RWPE2 (cell line): ENCODE measurements at regions not wholly inside any gene's neighbourhood (a gene's known extent, or its start where the extent isn't known, plus 50 kb on each side); places are given as distances from the start of the nearest gene placed in this dataset.
A peak's percentile ranks its signal among the peaks of the same experiment; 100 is the strongest.

ENCODE experiments used
- ATAC-seq: fragments of 200-7000 bp; cut with Tn5 transposase; 3 replicates; pipeline ENCODE4 v1.9.1; 2021; ENCODE audit warnings: low read depth
- DNase-seq: peaks from one replicate; pipeline ENCODE4 v3.0.0-alpha.2; 2020; ENCODE audit warnings: low spot score
- H3K27ac ChIP-seq: fragments of 450-650 bp; 2 replicates; pipeline ENCODE4 v1.5.1; 2017; ENCODE audit warnings: mild to moderate bottlenecking; ENCODE audit not compliant: poor library complexity, severe bottlenecking
- H3K27me3 ChIP-seq: fragments of 250-450 bp; sonication (Bioruptor Pico); 2 replicates; pipeline ENCODE4 v1.5.1; 2021; ENCODE audit warnings: mild to moderate bottlenecking, moderate library complexity; ENCODE audit not compliant: insufficient read depth, poor library complexity, severe bottlenecking
- H3K36me3 ChIP-seq: fragments of 250-450 bp; sonication (Bioruptor Pico); 2 replicates; pipeline ENCODE4 v1.5.1; 2020; ENCODE audit warnings: low read depth, mild to moderate bottlenecking, moderate library complexity
- H3K4me1 ChIP-seq: fragments of 250-450 bp; sonication (Bioruptor Pico); 2 replicates; pipeline ENCODE4 v1.5.1; 2021; ENCODE audit warnings: mild to moderate bottlenecking, moderate library complexity; ENCODE audit not compliant: insufficient read depth, poor library complexity, severe bottlenecking
- H3K4me3 ChIP-seq: fragments of 250-450 bp; sonication (Bioruptor Pico); 2 replicates; pipeline ENCODE4 v1.5.1; 2021; ENCODE audit warnings: mild to moderate bottlenecking, moderate library complexity; ENCODE audit not compliant: severe bottlenecking
- H3K9me3 ChIP-seq: fragments of 250-450 bp; sonication (Bioruptor Pico); 2 replicates; pipeline ENCODE4 v1.5.1; 2021; ENCODE audit warnings: mild to moderate bottlenecking, moderate library complexity; ENCODE audit not compliant: severe bottlenecking
- CTCF ChIP-seq: fragments of 450-650 bp; IDR thresholded peaks from one replicate; pipeline ENCODE4 v1.5.1; 2017; ENCODE audit warnings: mild to moderate bottlenecking, moderate library complexity; ENCODE audit not compliant: poor library complexity, severe bottlenecking

DNA sequence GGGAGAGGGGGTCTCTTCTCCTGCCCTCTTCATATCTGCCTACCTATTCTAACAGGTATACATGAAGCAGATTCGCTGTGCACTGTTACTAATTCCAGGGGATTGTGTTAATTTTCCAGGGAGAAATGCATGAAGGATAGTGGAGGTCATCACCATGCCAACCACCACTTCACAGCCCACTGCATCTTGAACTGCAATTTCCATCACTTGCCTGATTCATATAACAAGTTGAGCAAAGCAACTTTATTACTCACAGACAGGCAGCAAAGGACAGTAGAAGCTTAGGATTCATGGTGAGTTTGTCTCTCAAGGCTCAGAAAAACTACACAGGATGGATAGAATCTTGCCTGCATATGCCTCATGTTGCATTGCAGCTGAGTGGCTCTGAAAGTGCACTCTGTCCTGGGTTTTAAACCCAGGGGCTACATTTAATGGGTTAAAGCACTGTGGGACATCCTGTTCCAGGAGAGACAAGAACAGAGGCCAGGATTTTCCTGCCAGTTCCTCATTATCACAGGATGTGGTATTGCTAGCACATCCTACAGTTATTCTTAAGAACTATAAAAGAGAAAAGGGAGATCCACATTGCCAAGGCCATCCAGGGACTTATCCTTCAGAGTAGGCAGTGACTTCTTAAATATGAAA, 136.9 kb upstream of the PRSS1 start:
- H3K27ac ChIP-seq: peak overlapping the region; percentile 71
- no peak overlapping the region for H3K4me3 ChIP-seq
- no peaks in the 10 kb centered on the region for H3K36me3 ChIP-seq
- H3K9me3 ChIP-seq: no peaks in the 10 kb centered on the region
- no peaks in the 10 kb centered on the region for H3K27me3 ChIP-seq
- ATAC-seq (peak; percentile 45; the same call in 2 of the 3 replicates), DNase-seq (no peak)
- no peak for TF ChIP-seq CTCF
- peaks cover 12% of the 10 kb centered on the region for H3K4me1 ChIP-seq

DNA sequence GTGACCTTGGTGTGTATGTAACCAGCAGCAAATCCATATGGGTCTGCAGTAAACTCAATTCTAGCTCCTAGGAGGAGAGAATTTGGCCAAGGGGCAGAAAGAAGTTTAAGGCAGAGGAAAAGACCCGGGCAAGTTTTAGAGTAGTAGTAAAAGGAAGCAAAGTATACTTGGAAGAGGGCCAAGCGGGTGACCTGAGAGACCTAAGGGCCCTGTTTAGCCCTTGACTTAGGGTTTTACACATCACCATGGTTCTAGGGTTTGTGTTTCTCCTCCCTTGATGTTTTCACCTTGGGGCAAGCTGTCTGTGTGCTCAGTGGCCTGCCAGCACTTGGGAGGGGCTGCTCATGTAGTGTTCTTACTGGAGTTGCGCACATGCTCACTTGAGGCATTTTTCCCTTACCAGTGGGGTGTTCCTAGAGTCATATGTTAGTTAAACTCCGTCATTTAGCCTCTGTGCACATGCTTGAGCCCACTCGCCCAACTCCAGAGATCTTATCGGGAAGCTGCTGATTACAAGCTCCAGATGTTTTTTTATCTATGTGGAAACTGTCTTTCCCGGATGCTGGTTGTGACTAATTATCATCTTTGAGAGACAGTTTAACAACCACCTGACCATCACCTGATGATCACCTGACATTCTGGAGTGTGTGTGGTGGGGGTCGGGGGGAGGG, 137.6 kb upstream of the PRSS1 start:
- no peak for DNase-seq
- H3K9me3 ChIP-seq: no peaks in the 10 kb centered on the region

GRCh38 chr7:142608630-142609428, 140.4 kb upstream of the PRSS1 start:
- H3K9me3 ChIP-seq: no peaks in the 10 kb centered on the region
- no peak for TF ChIP-seq CTCF
- H3K27me3 ChIP-seq: no peaks in the 10 kb centered on the region
- H3K4me3 ChIP-seq: no peak overlapping the region
- no peak for ATAC-seq
- no peak overlapping the region for H3K27ac ChIP-seq
- peaks cover 8% of the 10 kb centered on the region for H3K4me1 ChIP-seq
- DNase-seq: no peak
- no peaks in the 10 kb centered on the region for H3K36me3 ChIP-seq

More for the DNA sequence above, 137.6 kb upstream of the PRSS1 start:
- no peak overlapping the region for H3K4me3 ChIP-seq
- ATAC-seq: no peak
- peaks cover 12% of the 10 kb centered on the region for H3K4me1 ChIP-seq
- H3K27me3 ChIP-seq: no peaks in the 10 kb centered on the region
- peak overlapping the region; percentile 71 for H3K27ac ChIP-seq
- no peaks in the 10 kb centered on the region for H3K36me3 ChIP-seq
- no peak for TF ChIP-seq CTCF

- no peaks in the 10 kb centered on the region for H3K27me3 ChIP-seq
- H3K36me3 ChIP-seq: no peaks in the 10 kb centered on the region
- no peaks in the 10 kb centered on the region for H3K9me3 ChIP-seq
- H3K27ac ChIP-seq: no peak overlapping the region
- TF ChIP-seq CTCF: no peak
- DNase-seq: no peak
- H3K4me1 ChIP-seq: peaks cover 2% of the 10 kb centered on the region
- no peak overlapping the region for H3K4me3 ChIP-seq
- 0 out of 3 replicates have a peak, but pooled peaks have one; percentile 21 for ATAC-seq
These were observed 141.9 kb upstream of the PRSS1 start for GRCh38 chr7:142607351-142607750.
